ENCODE measurements at regions not wholly inside any gene's neighbourhood (a gene's known extent, or its start where the extent isn't known, plus 50 kb on each side); places are given as distances from the start of the nearest gene placed in this dataset.

- WGBS = 92% methylated on average over 7 of the region's 7 CpGs
- Histone ChIP-seq H3K4me1 (ENCODE audit: control insufficient read depth in 4 of 4, insufficient read depth in 4 of 4, low read length in 3 of 4) (no peaks in the 10 kb centered on the region), H3K4me3 (ENCODE audit: low read depth in 1 of 3, low read length in 3 of 3) (no peak overlapping the region), H3K27me3 (ENCODE audit: control insufficient read depth in 4 of 4, insufficient read depth in 4 of 4, low read length in 3 of 4) (no peaks in the 10 kb centered on the region), H3K27ac (ENCODE audit: low read depth in 1 of 2, low read length in 2 of 2) (no peak overlapping the region), H3K9ac (ENCODE audit: low read depth in 1 of 2, low read length in 2 of 2) (no peak overlapping the region), H3K9me3 (ENCODE audit: control insufficient read depth in 4 of 4, low read length in 3 of 4) (peaks cover 0 to 3% (median 0%) of the 10 kb centered on the region in 4 donors), H3K36me3 (ENCODE audit: control insufficient read depth in 4 of 4, insufficient read depth in 3 of 4, low read depth in 1 of 4, low read length in 3 of 4) (no peaks in the 10 kb centered on the region)
- DNase-seq (ENCODE audit: low spot score) = no peak
- no peak for TF ChIP-seq GABPA (IDR thresholded peaks at IDR 0.05 in 1 of 2, conservative IDR thresholded peaks at IDR 0.05 in 1 of 2)
- no peak for TF ChIP-seq JUND (IDR thresholded peaks at IDR 0.05)
- no peak for TF ChIP-seq FOXA1 (IDR thresholded peaks at IDR 0.05)
- no peak for TF ChIP-seq CTCF (IDR thresholded peaks at IDR 0.05; ENCODE audit: low read depth, low read length, missing input control)
- TF ChIP-seq TAF1 (conservative IDR thresholded peaks at IDR 0.05) = no peak
- no peak for TF ChIP-seq RAD21 (IDR thresholded peaks at IDR 0.05)
- no peak for TF ChIP-seq FOXA2 (IDR thresholded peaks at IDR 0.05)
- no peak for TF ChIP-seq YY1 (IDR thresholded peaks at IDR 0.05)
- no peak for TF ChIP-seq EGR1 (IDR thresholded peaks at IDR 0.05; ENCODE audit: low read depth in 2 of 2)
- no peak for TF ChIP-seq HNF4G (IDR thresholded peaks at IDR 0.05)
- no peak for TF ChIP-seq MAX (IDR thresholded peaks at IDR 0.05)
- no peak for TF ChIP-seq NR2F2 (IDR thresholded peaks at IDR 0.05)
- TF ChIP-seq HNF4A (conservative IDR thresholded peaks at IDR 0.05) = no peak
- TF ChIP-seq RXRA (IDR thresholded peaks at IDR 0.05) = no peak
- TF ChIP-seq ATF3 (IDR thresholded peaks at IDR 0.05) = no peak
- no peak for TF ChIP-seq ZBTB33 (IDR thresholded peaks at IDR 0.05)
Measured at GRCh38 chr20:7672571-7672970, 267.7 kb downstream of the HAO1 start.

GRCh38 chr20:7673841-7674240 is 266.4 kb downstream of the HAO1 start:
- Histone ChIP-seq H3K4me1 (ENCODE audit: control insufficient read depth in 4 of 4, insufficient read depth in 4 of 4, low read length in 3 of 4) (no peaks in the 10 kb centered on the region), H3K9me3 (ENCODE audit: control insufficient read depth in 4 of 4, low read length in 3 of 4) (peaks cover 0 to 3% (median 0%) of the 10 kb centered on the region in 4 donors), H3K4me3 (ENCODE audit: low read depth in 1 of 3, low read length in 3 of 3) (no peak overlapping the region), H3K27me3 (ENCODE audit: control insufficient read depth in 4 of 4, insufficient read depth in 4 of 4, low read length in 3 of 4) (no peaks in the 10 kb centered on the region), H3K27ac (ENCODE audit: low read depth in 1 of 2, low read length in 2 of 2) (no peak overlapping the region), H3K9ac (ENCODE audit: low read depth in 1 of 2, low read length in 2 of 2) (no peak overlapping the region), H3K36me3 (ENCODE audit: control insufficient read depth in 4 of 4, insufficient read depth in 3 of 4, low read depth in 1 of 4, low read length in 3 of 4) (no peaks in the 10 kb centered on the region)
- no peak for TF ChIP-seq FOXA1 (IDR thresholded peaks at IDR 0.05)
- TF ChIP-seq, protein P1, sequence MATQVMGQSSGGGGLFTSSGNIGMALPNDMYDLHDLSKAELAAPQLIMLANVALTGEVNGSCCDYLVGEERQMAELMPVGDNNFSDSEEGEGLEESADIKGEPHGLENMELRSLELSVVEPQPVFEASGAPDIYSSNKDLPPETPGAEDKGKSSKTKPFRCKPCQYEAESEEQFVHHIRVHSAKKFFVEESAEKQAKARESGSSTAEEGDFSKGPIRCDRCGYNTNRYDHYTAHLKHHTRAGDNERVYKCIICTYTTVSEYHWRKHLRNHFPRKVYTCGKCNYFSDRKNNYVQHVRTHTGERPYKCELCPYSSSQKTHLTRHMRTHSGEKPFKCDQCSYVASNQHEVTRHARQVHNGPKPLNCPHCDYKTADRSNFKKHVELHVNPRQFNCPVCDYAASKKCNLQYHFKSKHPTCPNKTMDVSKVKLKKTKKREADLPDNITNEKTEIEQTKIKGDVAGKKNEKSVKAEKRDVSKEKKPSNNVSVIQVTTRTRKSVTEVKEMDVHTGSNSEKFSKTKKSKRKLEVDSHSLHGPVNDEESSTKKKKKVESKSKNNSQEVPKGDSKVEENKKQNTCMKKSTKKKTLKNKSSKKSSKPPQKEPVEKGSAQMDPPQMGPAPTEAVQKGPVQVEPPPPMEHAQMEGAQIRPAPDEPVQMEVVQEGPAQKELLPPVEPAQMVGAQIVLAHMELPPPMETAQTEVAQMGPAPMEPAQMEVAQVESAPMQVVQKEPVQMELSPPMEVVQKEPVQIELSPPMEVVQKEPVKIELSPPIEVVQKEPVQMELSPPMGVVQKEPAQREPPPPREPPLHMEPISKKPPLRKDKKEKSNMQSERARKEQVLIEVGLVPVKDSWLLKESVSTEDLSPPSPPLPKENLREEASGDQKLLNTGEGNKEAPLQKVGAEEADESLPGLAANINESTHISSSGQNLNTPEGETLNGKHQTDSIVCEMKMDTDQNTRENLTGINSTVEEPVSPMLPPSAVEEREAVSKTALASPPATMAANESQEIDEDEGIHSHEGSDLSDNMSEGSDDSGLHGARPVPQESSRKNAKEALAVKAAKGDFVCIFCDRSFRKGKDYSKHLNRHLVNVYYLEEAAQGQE (IDR thresholded peaks at IDR 0.05) = no peak
- WGBS = 90% methylated on average over 2 of the region's 2 CpGs
- DNase-seq (ENCODE audit: low spot score) = no peak

Data from liver (tissue), 8 donors.